HepG2 (cell line): ENCODE measurements at regions not wholly inside any gene's neighbourhood (a gene's known extent, or its start where the extent isn't known, plus 50 kb on each side); places are given as distances from the start of the nearest gene placed in this dataset.
A peak's percentile ranks its signal among the peaks of the same experiment; 100 is the strongest.

ENCODE experiments used
- ATAC-seq: fragments of 200-7000 bp; cut with Tn5 transposase; 3 replicates; pipeline ENCODE4 v1.9.1; 2020; ENCODE audit warnings: mild to moderate bottlenecking, moderate library complexity
- BruUV-seq: library from RNA; stranded (reverse); fragments of 400-500 nt; replicated peaks from 2 replicates; lab custom pipeline; 2021; lab: Mats Ljungman, UMichigan
- CTCF ChIA-PET: fragments of 300-600 bp; formaldehyde crosslinking; extraction: SDS; loops from one replicate; lab custom pipeline; 2021; ENCODE audit warnings: low total read pairs, inconsistent platforms, low intra/inter-chr PET ratio; lab: Yijun Ruan, JAX
- POLR2A ChIA-PET: fragments of 350-600 bp; sonication (Branson Sonifier 250); formaldehyde crosslinking; loops from one replicate; lab custom pipeline; 2020; ENCODE audit warnings: antibody characterized with exemption, inconsistent platforms; lab: Yijun Ruan, JAX
- DNase-seq: peaks from one replicate; pipeline ENCODE4 v3.0.0-alpha.2; 2015; ENCODE audit warnings: low spot score
- FAIRE-seq: peaks from 3 replicates; lab custom pipeline; 2011; peaks lifted over from hg19 to GRCh38; lab: Jason Lieb, UNC
- H2AFZ ChIP-seq: one replicate; pipeline ENCODE4 v1.6.1; 2011; ENCODE audit warnings: low read length, inconsistent platforms
- H3K27ac ChIP-seq: fragments of 300-600 bp; 3 replicates; pipeline ENCODE4 v1.8.0; 2011; ENCODE audit warnings: mixed run types, mild to moderate bottlenecking, mixed read lengths, low read length, inconsistent platforms; ENCODE audit not compliant: insufficient read depth; ENCODE audit errors: extremely low read length
- H3K27me3 ChIP-seq, 2 experiments: fragments of 200-600 bp in 1 of 2; 2 replicates in 1 of 2; 3 replicates in 1 of 2; pipeline versions ENCODE4 v1.6.0 to v1.8.0; 2011; ENCODE audit warnings: low read length in 2 of 2, mild to moderate bottlenecking in 2 of 2, moderate library complexity in 2 of 2, inconsistent platforms in 1 of 2; ENCODE audit not compliant: insufficient read depth in 2 of 2, control insufficient read depth in 1 of 2
- H3K36me3 ChIP-seq, 2 experiments: fragments of 200-600 bp in 1 of 2; replicated peaks in 1 of 2; 2 replicates in 1 of 2; 3 replicates in 1 of 2; pipeline versions ENCODE4 v1.5.1 to v1.8.0; 2011; ENCODE audit warnings: low read length in 2 of 2, inconsistent platforms in 1 of 2; ENCODE audit not compliant: insufficient read depth in 2 of 2, control insufficient read depth in 1 of 2
- H3K4me1 ChIP-seq: 2 replicates; pipeline ENCODE4 v1.5.1; 2012; ENCODE audit warnings: low read length, inconsistent platforms; ENCODE audit not compliant: insufficient read depth
- H3K4me2 ChIP-seq: 2 replicates; pipeline ENCODE4 v1.6.0; 2011; ENCODE audit warnings: low read depth, low read length, inconsistent platforms
- H3K4me3 ChIP-seq, 3 experiments: fragments of 200-600 bp in 1 of 3; sonication (generic), shearing (Covaris generic) in 1 of 3; replicated peaks in 1 of 3; 2 replicates each; pipeline ENCODE4 v1.5.1; 2011 to 2016; ENCODE audit warnings: low read length in 3 of 3, inconsistent platforms in 2 of 3, low read depth in 2 of 3, mild to moderate bottlenecking in 2 of 3, control low read depth in 1 of 3, mixed read lengths in 1 of 3; ENCODE audit not compliant: insufficient read depth in 1 of 3
- H3K79me2 ChIP-seq: one replicate; pipeline ENCODE4 v1.6.1; 2011; ENCODE audit warnings: low read length, inconsistent platforms; ENCODE audit not compliant: insufficient read depth
- H3K9ac ChIP-seq: 2 replicates; pipeline ENCODE4 v1.6.0; 2011; ENCODE audit warnings: mild to moderate bottlenecking, low read depth, low read length, inconsistent platforms; ENCODE audit not compliant: insufficient read depth
- H3K9me3 ChIP-seq: 2 replicates; pipeline ENCODE4 v1.5.1; 2012; ENCODE audit warnings: mild to moderate bottlenecking, low read length
- H4K20me1 ChIP-seq: 2 replicates; pipeline ENCODE4 v1.6.0; 2011; ENCODE audit warnings: inconsistent platforms, mild to moderate bottlenecking, low read length, moderate library complexity; ENCODE audit not compliant: insufficient read depth
- BCL6 ChIP-seq: IDR thresholded peaks from 2 replicates; pipeline ENCODE4 v1.6.1; 2016; ENCODE audit warnings: missing genetic modification reagents, missing compliant biosample characterization
- DNMT1 ChIP-seq: sonication (generic); formaldehyde crosslinking; IDR thresholded peaks from 2 replicates; pipeline ENCODE4 v1.5.1; 2020; ENCODE audit warnings: mild to moderate bottlenecking, missing genetic modification reagents
- KAT7 ChIP-seq: IDR thresholded peaks from 2 replicates; pipeline ENCODE4 v1.6.1; 2018; ENCODE audit warnings: borderline replicate concordance, missing compliant biosample characterization
- MAFF ChIP-seq: IDR thresholded peaks from 2 replicates; pipeline ENCODE4 v1.6.1; 2011; ENCODE audit warnings: low read depth, low read length, improper control_type of control experiment
- MAFK ChIP-seq, 2 experiments: IDR thresholded peaks in 1 of 2; conservative IDR thresholded peaks in 1 of 2; 2 replicates each; pipeline ENCODE4 v1.6.1; 2011; ENCODE audit warnings: improper control_type of control experiment in 2 of 2, low read length in 2 of 2
- NR2C2 ChIP-seq: sonication (generic); formaldehyde crosslinking; IDR thresholded peaks from 2 replicates; pipeline ENCODE4 v1.4.0; 2020; ENCODE audit warnings: missing genetic modification reagents, mild to moderate bottlenecking, moderate library complexity, borderline replicate concordance
- SOX6 ChIP-seq, 2 experiments: fragments of 450-650 bp in 1 of 2; sonication (generic) in 1 of 2; formaldehyde crosslinking in 1 of 2; IDR thresholded peaks; 2 replicates each; pipeline versions ENCODE4 v1.4.0 to v1.6.1; 2017 to 2020; ENCODE audit warnings: antibody characterized with exemption in 1 of 2, mild to moderate bottlenecking in 1 of 2, missing genetic modification reagents in 1 of 2
- ZNF460 ChIP-seq: sonication (generic); formaldehyde crosslinking; IDR thresholded peaks from 2 replicates; pipeline ENCODE4 v1.5.1; 2020; ENCODE audit warnings: missing genetic modification reagents, mild to moderate bottlenecking, borderline replicate concordance
- ZNF607 ChIP-seq: sonication (generic); formaldehyde crosslinking; IDR thresholded peaks from 2 replicates; pipeline ENCODE4 v1.5.1; 2020; ENCODE audit warnings: missing genetic modification reagents, mild to moderate bottlenecking, borderline replicate concordance
- WGBS: methylation state at CpG from one replicate; pipeline ENCODE4 v1.1.6; 2017; ENCODE audit warnings: low lambda C conversion rate; 5-methylcytosine and 5-hydroxymethylcytosine counted together
- in situ Hi-C: cut with HindIII; loops from 2 replicates; pipeline ENCODE4 v1.10.0; 2017; ENCODE audit warnings: low pct_unique_long_range_greater_than_20kb; ENCODE audit not compliant: extremely low pct_ligation_motif_present
- intact Hi-C: fragments of 100-400 bp; cut with micrococcal nuclease; formaldehyde crosslinking; loops from one replicate; pipeline ENCODE4 v1.10.0; 2022; ENCODE audit not compliant: unreplicated experiment
- TF ChIP-seq, protein P1 (sequence below): sonication (generic); formaldehyde crosslinking; IDR thresholded peaks from 2 replicates; pipeline ENCODE4 v1.5.1; 2020; ENCODE audit warnings: mild to moderate bottlenecking, missing genetic modification reagents, moderate library complexity
- TF ChIP-seq, protein P2 (sequence below): sonication (generic); formaldehyde crosslinking; IDR thresholded peaks from 2 replicates; pipeline ENCODE4 v1.4.0; 2020; ENCODE audit warnings: missing genetic modification reagents

DNA sequence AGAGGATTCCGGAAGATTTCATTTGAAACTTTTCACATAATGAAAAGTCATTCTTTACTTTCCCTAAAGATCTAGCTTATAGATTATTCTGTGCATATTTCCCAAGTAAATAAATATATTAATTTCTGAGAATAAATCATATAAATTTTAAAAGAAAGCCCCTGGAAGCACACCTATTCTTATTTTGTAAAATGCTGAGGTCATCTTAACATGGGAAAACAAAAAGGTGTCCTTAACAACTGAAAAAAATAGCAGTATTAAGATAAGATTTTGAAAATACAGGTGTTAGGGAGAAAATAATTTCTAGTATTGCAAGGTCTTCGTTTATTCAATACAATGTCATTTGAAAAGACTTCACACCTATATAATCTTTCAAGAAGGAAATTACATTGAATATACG lies 567.5 kb upstream of the CHAC2 start:
- BruUV-seq = no TSS peak
- Histone ChIP-seq H4K20me1 (no peaks in the 10 kb centered on the region), H3K27ac (no peak overlapping the region), H3K4me2 (no peak overlapping the region), H3K9me3 (no peaks in the 10 kb centered on the region), H2AFZ (no peak overlapping the region), H3K9ac (no peak overlapping the region), H3K27me3 (no peaks in the 10 kb centered on the region), H3K79me2 (no peaks in the 10 kb centered on the region), H3K4me3 (no peak overlapping the region), H3K36me3 (no peaks in the 10 kb centered on the region), H3K4me1 (no peaks in the 10 kb centered on the region)
- FAIRE-seq (no peak), DNase-seq (no peak), ATAC-seq (no peak)
- ChIA-PET CTCF (no interaction called here), POLR2A (no interaction called here)
- TF ChIP-seq MAFF = peak; percentile 44
- no peak for TF ChIP-seq SOX6 (IDR thresholded peaks at IDR 0.05)
- no peak for TF ChIP-seq SOX6 (CRISPR knock-in tag; IDR thresholded peaks at IDR 0.05)
- TF ChIP-seq MAFK (conservative IDR thresholded peaks at IDR 0.05 in 1 of 2, IDR thresholded peaks at IDR 0.05 in 1 of 2; ENCODE audit: low read length in 2 of 2) = peak; percentile 58 to 76; a peak in 3 of 4 replicates
- TF ChIP-seq ZNF607 (CRISPR knock-in tag) = no peak
- TF ChIP-seq NR2C2 (CRISPR knock-in tag) = no peak
- under 1% methylated on average over 3 of the region's 3 CpGs for WGBS
- in situ Hi-C loops (no loop called here), intact Hi-C loops (no loop called here)

DNA sequence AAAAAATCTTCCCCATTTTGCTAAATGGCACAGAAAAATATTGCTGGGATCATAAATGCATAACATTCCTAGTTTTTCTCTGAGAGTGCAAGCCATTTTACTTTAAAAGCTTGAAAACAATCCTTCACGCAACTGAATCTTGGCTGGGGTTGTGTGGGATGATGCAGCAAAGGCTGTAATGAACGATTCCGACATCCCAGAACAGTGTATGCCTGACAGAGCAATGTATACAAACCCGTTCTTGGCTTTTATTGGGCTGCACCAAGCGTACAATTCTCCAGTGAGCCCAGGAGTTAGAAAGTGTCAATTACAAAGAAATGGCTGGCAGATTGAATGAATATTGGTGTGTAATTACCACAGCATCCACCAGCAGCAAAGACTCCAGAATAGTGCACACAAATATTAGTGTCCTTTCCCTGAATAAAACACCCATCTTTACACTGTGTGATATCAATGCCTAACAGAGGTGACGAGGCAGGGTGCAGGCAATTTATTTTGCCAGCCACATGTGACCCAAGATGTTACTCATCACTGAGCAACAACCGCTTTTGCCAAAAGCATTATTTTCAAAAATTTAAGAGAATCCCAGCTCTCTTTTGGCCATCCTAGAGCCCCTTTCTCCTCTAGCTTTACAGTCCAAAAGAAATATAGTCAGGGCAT lies 578.6 kb upstream of the CHAC2 start:
- H3K4me2 ChIP-seq = no peak overlapping the region
- TF ChIP-seq BCL6 (CRISPR knock-in tag) (no peak), KAT7 (CRISPR knock-in tag) (no peak), ZNF460 (CRISPR knock-in tag) (no peak), DNMT1 (CRISPR knock-in tag) (no peak)
- TF ChIP-seq, protein P1, sequence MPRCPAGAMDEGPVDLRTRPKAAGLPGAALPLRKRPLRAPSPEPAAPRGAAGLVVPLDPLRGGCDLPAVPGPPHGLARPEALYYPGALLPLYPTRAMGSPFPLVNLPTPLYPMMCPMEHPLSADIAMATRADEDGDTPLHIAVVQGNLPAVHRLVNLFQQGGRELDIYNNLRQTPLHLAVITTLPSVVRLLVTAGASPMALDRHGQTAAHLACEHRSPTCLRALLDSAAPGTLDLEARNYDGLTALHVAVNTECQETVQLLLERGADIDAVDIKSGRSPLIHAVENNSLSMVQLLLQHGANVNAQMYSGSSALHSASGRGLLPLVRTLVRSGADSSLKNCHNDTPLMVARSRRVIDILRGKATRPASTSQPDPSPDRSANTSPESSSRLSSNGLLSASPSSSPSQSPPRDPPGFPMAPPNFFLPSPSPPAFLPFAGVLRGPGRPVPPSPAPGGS (CRISPR knock-in tag) = no peak
- TF ChIP-seq, protein P2, sequence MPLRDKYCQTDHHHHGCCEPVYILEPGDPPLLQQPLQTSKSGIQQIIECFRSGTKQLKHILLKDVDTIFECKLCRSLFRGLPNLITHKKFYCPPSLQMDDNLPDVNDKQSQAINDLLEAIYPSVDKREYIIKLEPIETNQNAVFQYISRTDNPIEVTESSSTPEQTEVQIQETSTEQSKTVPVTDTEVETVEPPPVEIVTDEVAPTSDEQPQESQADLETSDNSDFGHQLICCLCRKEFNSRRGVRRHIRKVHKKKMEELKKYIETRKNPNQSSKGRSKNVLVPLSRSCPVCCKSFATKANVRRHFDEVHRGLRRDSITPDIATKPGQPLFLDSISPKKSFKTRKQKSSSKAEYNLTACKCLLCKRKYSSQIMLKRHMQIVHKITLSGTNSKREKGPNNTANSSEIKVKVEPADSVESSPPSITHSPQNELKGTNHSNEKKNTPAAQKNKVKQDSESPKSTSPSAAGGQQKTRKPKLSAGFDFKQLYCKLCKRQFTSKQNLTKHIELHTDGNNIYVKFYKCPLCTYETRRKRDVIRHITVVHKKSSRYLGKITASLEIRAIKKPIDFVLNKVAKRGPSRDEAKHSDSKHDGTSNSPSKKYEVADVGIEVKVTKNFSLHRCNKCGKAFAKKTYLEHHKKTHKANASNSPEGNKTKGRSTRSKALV (CRISPR knock-in tag) = no peak

More for the DNA sequence above, 578.6 kb upstream of the CHAC2 start:
- no peaks in the 10 kb centered on the region for H3K27me3 ChIP-seq
- H3K79me2 ChIP-seq = no peaks in the 10 kb centered on the region
- H4K20me1 ChIP-seq = no peaks in the 10 kb centered on the region
- H3K9me3 ChIP-seq = no peaks in the 10 kb centered on the region
- no peak overlapping the region for H3K27ac ChIP-seq
- DNase-seq (no peak), ATAC-seq (no peak), FAIRE-seq (no peak)
- H3K4me1 ChIP-seq = no peaks in the 10 kb centered on the region
- in situ Hi-C loops (no loop called here), intact Hi-C loops (no loop called here)
- 8% methylated on average over 7 of the region's 7 CpGs for WGBS
- H3K4me3 ChIP-seq = no peak overlapping the region
- POLR2A ChIA-PET = no interaction called here
- CTCF ChIA-PET = no interaction called here
- no peaks in the 10 kb centered on the region for H3K36me3 ChIP-seq
- BruUV-seq = no TSS peak
- no peak overlapping the region for H3K9ac ChIP-seq
- peak overlapping the region; percentile 3 for H2AFZ ChIP-seq
